ENCODE measurements at regions not wholly inside any gene's neighbourhood (a gene's known extent, or its start where the extent isn't known, plus 50 kb on each side); places are given as distances from the start of the nearest gene placed in this dataset.

- BruUV-seq (replicated peaks) = no TSS peak
- CTCF ChIA-PET = no interaction called here
These were observed 258.2 kb downstream of the PHLDA1 start for GRCh38 chr12:75773377-75773776.

GRCh38 chr12:75771023-75771422, 259.6 kb upstream of the KRR1 start:
- Histone ChIP-seq H3K9me3 (no peaks in the 10 kb centered on the region), H3K36me3 (ENCODE audit: control insufficient read depth, insufficient read depth, low read length) (no peaks in the 10 kb centered on the region), H3K4me1 (peaks cover 33% of the 10 kb centered on the region), H3K4me3 (ENCODE audit: low read depth, low read length) (no peak overlapping the region), H3K27me3 (replicated peaks; ENCODE audit: control insufficient read depth, insufficient read depth, low read length) (no peaks in the 10 kb centered on the region)
- intact Hi-C loops (cut with micrococcal nuclease; ENCODE audit: unreplicated experiment) = no loop called here
- Mint-ChIP-seq H3K4me1 (ENCODE audit: low read depth, unreplicated experiment) (peaks cover 25% of the 10 kb centered on the region), H3K27me3 (ENCODE audit: insufficient read depth, unreplicated experiment) (no peaks in the 10 kb centered on the region), H3K4me3 (ENCODE audit: unreplicated experiment) (no peak overlapping the region), H3K27ac (ENCODE audit: unreplicated experiment) (no peak overlapping the region), H3K9me3 (ENCODE audit: unreplicated experiment) (no peaks in the 10 kb centered on the region), H3K36me3 (ENCODE audit: insufficient read depth, unreplicated experiment) (no peaks in the 10 kb centered on the region)
- ChIA-PET CTCF (no interaction called here), POLR2A (no interaction called here)
- no TSS peak for BruUV-seq (replicated peaks)
- DNase-seq = no peak
- TF ChIP-seq CTCF (IDR thresholded peaks at IDR 0.05; ENCODE audit: insufficient read depth in 1 of 2, low read depth in 1 of 2, low read length in 1 of 2, severe bottlenecking in 1 of 2, unreplicated experiment in 1 of 2) = no peak

More at GRCh38 chr12:75773377-75773776, 258.2 kb downstream of the PHLDA1 start:
- Mint-ChIP-seq H3K9me3 (ENCODE audit: unreplicated experiment) (no peaks in the 10 kb centered on the region), H3K36me3 (ENCODE audit: insufficient read depth, unreplicated experiment) (no peaks in the 10 kb centered on the region), H3K27me3 (ENCODE audit: insufficient read depth, unreplicated experiment) (no peaks in the 10 kb centered on the region), H3K4me3 (ENCODE audit: unreplicated experiment) (no peak overlapping the region), H3K4me1 (ENCODE audit: low read depth, unreplicated experiment) (peaks cover 19% of the 10 kb centered on the region), H3K27ac (ENCODE audit: unreplicated experiment) (no peak overlapping the region)
- no peak for TF ChIP-seq CTCF (IDR thresholded peaks at IDR 0.05; ENCODE audit: insufficient read depth in 1 of 2, low read depth in 1 of 2, low read length in 1 of 2, severe bottlenecking in 1 of 2, unreplicated experiment in 1 of 2)
- POLR2A ChIA-PET = no interaction called here
- intact Hi-C loops (cut with micrococcal nuclease; ENCODE audit: unreplicated experiment) = no loop called here
- Histone ChIP-seq H3K27me3 (replicated peaks; ENCODE audit: control insufficient read depth, insufficient read depth, low read length) (no peaks in the 10 kb centered on the region), H3K4me1 (peaks cover 18% of the 10 kb centered on the region), H3K36me3 (ENCODE audit: control insufficient read depth, insufficient read depth, low read length) (no peaks in the 10 kb centered on the region), H3K9me3 (no peaks in the 10 kb centered on the region), H3K4me3 (ENCODE audit: low read depth, low read length) (no peak overlapping the region)
- no peak for DNase-seq

- Histone ChIP-seq H3K36me3 (ENCODE audit: control insufficient read depth, insufficient read depth, low read length) (no peaks in the 10 kb centered on the region), H3K9me3 (no peaks in the 10 kb centered on the region), H3K4me1 (peaks cover 31% of the 10 kb centered on the region), H3K27me3 (replicated peaks; ENCODE audit: control insufficient read depth, insufficient read depth, low read length) (no peaks in the 10 kb centered on the region), H3K4me3 (ENCODE audit: low read depth, low read length) (no peak overlapping the region)
- H3K36me3 Mint-ChIP-seq (ENCODE audit: insufficient read depth, unreplicated experiment) = no peaks in the 10 kb centered on the region
- no peak overlapping the region for H3K4me3 Mint-ChIP-seq (ENCODE audit: unreplicated experiment)
- H3K27me3 Mint-ChIP-seq (ENCODE audit: insufficient read depth, unreplicated experiment) = no peaks in the 10 kb centered on the region
- ChIA-PET POLR2A (no interaction called here), CTCF (no interaction called here)
- no peak overlapping the region for H3K27ac Mint-ChIP-seq (ENCODE audit: unreplicated experiment)
- H3K4me1 Mint-ChIP-seq (ENCODE audit: low read depth, unreplicated experiment) = peaks cover 26% of the 10 kb centered on the region
- TF ChIP-seq CTCF (IDR thresholded peaks at IDR 0.05; ENCODE audit: insufficient read depth in 1 of 2, low read depth in 1 of 2, low read length in 1 of 2, severe bottlenecking in 1 of 2, unreplicated experiment in 1 of 2) = no peak
- no peaks in the 10 kb centered on the region for H3K9me3 Mint-ChIP-seq (ENCODE audit: unreplicated experiment)
- intact Hi-C loops (cut with micrococcal nuclease; ENCODE audit: unreplicated experiment) = no loop called here
- DNase-seq = no peak
- BruUV-seq (replicated peaks) = no TSS peak
These were observed 256.5 kb upstream of the KRR1 start for GRCh38 chr12:75767957-75768356.
